ENCODE measurements at regions not wholly inside any gene's neighbourhood (a gene's known extent, or its start where the extent isn't known, plus 50 kb on each side); places are given as distances from the start of the nearest gene placed in this dataset.
A peak's percentile ranks its signal among the peaks of the same experiment; 100 is the strongest.

GRCh38 chr6:76466286-76466685, 393.8 kb upstream of the IMPG1 start:
- Histone ChIP-seq H2BK5ac (ENCODE audit: low read length) (no peak overlapping the region), H4K8ac (ENCODE audit: low read depth, low read length) (no peak overlapping the region), H3K27ac (ENCODE audit: low read depth, low read length) (no peak overlapping the region), H3K56ac (ENCODE audit: low read length) (no peak overlapping the region), H3K4me1 (ENCODE audit: control insufficient read depth, low read depth, low read length) (no peaks in the 10 kb centered on the region), H3K36me3 (ENCODE audit: control insufficient read depth, insufficient read depth, low read length) (no peaks in the 10 kb centered on the region), H2AK5ac (ENCODE audit: low read length) (no peak overlapping the region), H3K79me1 (ENCODE audit: low read length) (no peaks in the 10 kb centered on the region), H3K27me3 (ENCODE audit: insufficient read depth, low read length, poor library complexity) (no peaks in the 10 kb centered on the region), H2BK120ac (ENCODE audit: low read depth, low read length) (no peak overlapping the region), H3K9ac (ENCODE audit: low read length) (no peak overlapping the region), H3K4ac (ENCODE audit: low read depth, low read length) (no peak overlapping the region), H3K18ac (ENCODE audit: low read length) (no peak overlapping the region), H3K4me3 (ENCODE audit: low read length) (no peak overlapping the region), H3K4me2 (ENCODE audit: low read length) (no peak overlapping the region), H2BK15ac (replicated peaks; ENCODE audit: low read depth) (no peak overlapping the region), H4K5ac (ENCODE audit: low read length) (no peak overlapping the region), H3K23ac (ENCODE audit: low read length) (no peak overlapping the region), H3K79me2 (ENCODE audit: control insufficient read depth, insufficient read depth, low read length) (no peaks in the 10 kb centered on the region)
- DNase-seq, result no peak
- no CpG with 5 or more reads among the region's 4 CpGs for WGBS (ENCODE audit: extremely low coverage, insufficient coverage, low lambda C conversion rate)

- Histone ChIP-seq H2BK15ac (replicated peaks; ENCODE audit: low read depth) (no peak overlapping the region), H3K36me3 (ENCODE audit: control insufficient read depth, insufficient read depth, low read length) (no peaks in the 10 kb centered on the region), H4K5ac (ENCODE audit: low read length) (no peak overlapping the region), H3K79me2 (ENCODE audit: control insufficient read depth, insufficient read depth, low read length) (no peaks in the 10 kb centered on the region), H2BK120ac (ENCODE audit: low read depth, low read length) (no peak overlapping the region), H3K9ac (ENCODE audit: low read length) (no peak overlapping the region), H3K27me3 (ENCODE audit: insufficient read depth, low read length, poor library complexity) (no peaks in the 10 kb centered on the region), H2AK5ac (ENCODE audit: low read length) (no peak overlapping the region), H3K4me3 (ENCODE audit: low read length) (no peak overlapping the region), H3K79me1 (ENCODE audit: low read length) (no peaks in the 10 kb centered on the region), H4K8ac (ENCODE audit: low read depth, low read length) (no peak overlapping the region), H3K4me1 (ENCODE audit: control insufficient read depth, low read depth, low read length) (no peaks in the 10 kb centered on the region), H3K56ac (ENCODE audit: low read length) (no peak overlapping the region), H3K23ac (ENCODE audit: low read length) (no peak overlapping the region), H2BK5ac (ENCODE audit: low read length) (no peak overlapping the region), H3K4me2 (ENCODE audit: low read length) (no peak overlapping the region), H3K27ac (ENCODE audit: low read depth, low read length) (no peak overlapping the region), H3K4ac (ENCODE audit: low read depth, low read length) (no peak overlapping the region), H3K18ac (ENCODE audit: low read length) (no peak overlapping the region)
- DNase-seq, result no peak
These were observed 392.9 kb upstream of the IMPG1 start for GRCh38 chr6:76465410-76465809.

GRCh38 chr6:76453270-76453669, 380.8 kb upstream of the IMPG1 start:
- Histone ChIP-seq H3K27ac (ENCODE audit: low read depth, low read length) (no peak overlapping the region), H2BK5ac (ENCODE audit: low read length) (no peak overlapping the region), H3K23ac (ENCODE audit: low read length) (no peak overlapping the region), H3K27me3 (ENCODE audit: insufficient read depth, low read length, poor library complexity) (no peaks in the 10 kb centered on the region), H3K79me1 (ENCODE audit: low read length) (no peaks in the 10 kb centered on the region), H3K79me2 (ENCODE audit: control insufficient read depth, insufficient read depth, low read length) (no peaks in the 10 kb centered on the region), H3K4me2 (ENCODE audit: low read length) (no peak overlapping the region), H2BK120ac (ENCODE audit: low read depth, low read length) (no peak overlapping the region), H4K8ac (ENCODE audit: low read depth, low read length) (no peak overlapping the region), H3K9ac (ENCODE audit: low read length) (no peak overlapping the region), H3K4me1 (ENCODE audit: control insufficient read depth, low read depth, low read length) (no peaks in the 10 kb centered on the region), H2BK15ac (replicated peaks; ENCODE audit: low read depth) (no peak overlapping the region), H3K56ac (ENCODE audit: low read length) (no peak overlapping the region), H3K18ac (ENCODE audit: low read length) (no peak overlapping the region), H2AK5ac (ENCODE audit: low read length) (no peak overlapping the region), H3K4me3 (ENCODE audit: low read length) (no peak overlapping the region), H4K5ac (ENCODE audit: low read length) (no peak overlapping the region), H3K4ac (ENCODE audit: low read depth, low read length) (no peak overlapping the region), H3K36me3 (ENCODE audit: control insufficient read depth, insufficient read depth, low read length) (no peaks in the 10 kb centered on the region)
- DNase-seq, result no peak
- no CpG with 5 or more reads among the region's 15 CpGs for WGBS (ENCODE audit: extremely low coverage, insufficient coverage, low lambda C conversion rate)

GRCh38 chr6:76451926-76452709, 379.7 kb upstream of the IMPG1 start:
- Histone ChIP-seq H4K8ac (ENCODE audit: low read depth, low read length) (no peak overlapping the region), H2AK5ac (ENCODE audit: low read length) (no peak overlapping the region), H2BK120ac (ENCODE audit: low read depth, low read length) (no peak overlapping the region), H2BK15ac (replicated peaks; ENCODE audit: low read depth) (no peak overlapping the region), H3K4ac (ENCODE audit: low read depth, low read length) (no peak overlapping the region), H2BK5ac (ENCODE audit: low read length) (no peak overlapping the region), H4K5ac (ENCODE audit: low read length) (no peak overlapping the region), H3K23ac (ENCODE audit: low read length) (no peak overlapping the region), H3K27me3 (ENCODE audit: insufficient read depth, low read length, poor library complexity) (no peaks in the 10 kb centered on the region), H3K18ac (ENCODE audit: low read length) (no peak overlapping the region), H3K79me2 (ENCODE audit: control insufficient read depth, insufficient read depth, low read length) (no peaks in the 10 kb centered on the region), H3K9ac (ENCODE audit: low read length) (no peak overlapping the region), H3K56ac (ENCODE audit: low read length) (no peak overlapping the region), H3K4me2 (ENCODE audit: low read length) (no peak overlapping the region), H3K4me3 (ENCODE audit: low read length) (no peak overlapping the region), H3K4me1 (ENCODE audit: control insufficient read depth, low read depth, low read length) (no peaks in the 10 kb centered on the region), H3K27ac (ENCODE audit: low read depth, low read length) (no peak overlapping the region), H3K36me3 (ENCODE audit: control insufficient read depth, insufficient read depth, low read length) (no peaks in the 10 kb centered on the region), H3K79me1 (ENCODE audit: low read length) (no peaks in the 10 kb centered on the region)
- WGBS (ENCODE audit: extremely low coverage, insufficient coverage, low lambda C conversion rate), result no CpG with 5 or more reads among the region's 20 CpGs
- no peak for DNase-seq

DNA sequence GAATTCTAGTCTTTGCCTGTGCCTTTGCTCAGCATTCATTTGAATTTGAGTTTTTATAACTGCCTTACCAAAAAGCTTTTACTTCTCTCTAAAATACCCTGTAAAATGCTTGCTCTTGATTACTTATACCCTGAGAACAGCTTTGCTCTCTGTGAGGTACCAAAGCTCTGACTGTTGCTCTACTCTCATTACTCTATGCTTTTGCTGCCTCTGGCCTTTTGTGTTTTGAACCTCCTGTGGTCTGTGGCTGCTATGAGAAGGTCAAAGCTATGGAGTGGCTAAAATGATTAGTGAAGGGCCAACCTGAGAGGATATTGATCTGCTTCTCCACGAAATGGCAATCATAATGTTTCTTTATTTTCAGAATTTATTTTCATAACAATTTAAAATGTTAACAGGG, 375.6 kb upstream of the IMPG1 start:
- Histone ChIP-seq H3K4ac (ENCODE audit: low read depth, low read length) (no peak overlapping the region), H4K8ac (ENCODE audit: low read depth, low read length) (no peak overlapping the region), H4K5ac (ENCODE audit: low read length) (no peak overlapping the region), H2BK5ac (ENCODE audit: low read length) (no peak overlapping the region), H3K79me1 (ENCODE audit: low read length) (no peaks in the 10 kb centered on the region), H3K36me3 (ENCODE audit: control insufficient read depth, insufficient read depth, low read length) (no peaks in the 10 kb centered on the region), H2BK15ac (replicated peaks; ENCODE audit: low read depth) (no peak overlapping the region), H3K27me3 (ENCODE audit: insufficient read depth, low read length, poor library complexity) (no peaks in the 10 kb centered on the region), H3K9ac (ENCODE audit: low read length) (no peak overlapping the region), H3K4me3 (ENCODE audit: low read length) (no peak overlapping the region), H3K56ac (ENCODE audit: low read length) (no peak overlapping the region), H3K4me2 (ENCODE audit: low read length) (no peak overlapping the region), H3K79me2 (ENCODE audit: control insufficient read depth, insufficient read depth, low read length) (no peaks in the 10 kb centered on the region), H3K27ac (ENCODE audit: low read depth, low read length) (no peak overlapping the region), H2BK120ac (ENCODE audit: low read depth, low read length) (no peak overlapping the region), H3K18ac (ENCODE audit: low read length) (no peak overlapping the region), H3K23ac (ENCODE audit: low read length) (no peak overlapping the region), H3K4me1 (ENCODE audit: control insufficient read depth, low read depth, low read length) (no peaks in the 10 kb centered on the region), H2AK5ac (ENCODE audit: low read length) (no peak overlapping the region)
- no CpG with 5 or more reads among the region's 1 CpG for WGBS (ENCODE audit: extremely low coverage, insufficient coverage, low lambda C conversion rate)
- DNase-seq, result no peak

- H4K8ac ChIP-seq (ENCODE audit: low read depth, low read length), result no peak overlapping the region
- H3K18ac ChIP-seq (ENCODE audit: low read length), result no peak overlapping the region
- H3K4ac ChIP-seq (ENCODE audit: low read depth, low read length), result no peak overlapping the region
- no peak overlapping the region for H2BK15ac ChIP-seq (replicated peaks; ENCODE audit: low read depth)
- no peaks in the 10 kb centered on the region for H3K36me3 ChIP-seq (ENCODE audit: control insufficient read depth, insufficient read depth, low read length)
- no peak overlapping the region for H3K9ac ChIP-seq (ENCODE audit: low read length)
- no peak overlapping the region for H4K5ac ChIP-seq (ENCODE audit: low read length)
- no peaks in the 10 kb centered on the region for H3K79me1 ChIP-seq (ENCODE audit: low read length)
- H3K79me2 ChIP-seq (ENCODE audit: control insufficient read depth, insufficient read depth, low read length), result no peaks in the 10 kb centered on the region
- H3K4me2 ChIP-seq (ENCODE audit: low read length), result no peak overlapping the region
- peaks cover 5% of the 10 kb centered on the region for H3K4me1 ChIP-seq (ENCODE audit: control insufficient read depth, low read depth, low read length)
- peak; percentile 89 for DNase-seq
- H3K27ac ChIP-seq (ENCODE audit: low read depth, low read length), result no peak overlapping the region
- no peak overlapping the region for H2BK120ac ChIP-seq (ENCODE audit: low read depth, low read length)
- no peak overlapping the region for H2AK5ac ChIP-seq (ENCODE audit: low read length)
- no CpG with 5 or more reads among the region's 3 CpGs for WGBS (ENCODE audit: extremely low coverage, insufficient coverage, low lambda C conversion rate)
- no peaks in the 10 kb centered on the region for H3K27me3 ChIP-seq (ENCODE audit: insufficient read depth, low read length, poor library complexity)
- H3K23ac ChIP-seq (ENCODE audit: low read length), result no peak overlapping the region
- H3K4me3 ChIP-seq (ENCODE audit: low read length), result no peak overlapping the region
- H2BK5ac ChIP-seq (ENCODE audit: low read length), result no peak overlapping the region
- no peak overlapping the region for H3K56ac ChIP-seq (ENCODE audit: low read length)
These were observed 369.4 kb upstream of the IMPG1 start for GRCh38 chr6:76441875-76442274.

All from mesendoderm (in vitro differentiated cells).